Testis (tissue), 2 donors: ENCODE measurements at regions not wholly inside any gene's neighbourhood (a gene's known extent, or its start where the extent isn't known, plus 50 kb on each side); places are given as distances from the start of the nearest gene placed in this dataset.

Experiments
- DNase-seq: peaks from one replicate; pipeline ENCODE4 v3.0.0-alpha.2; 2019
- H3K27ac ChIP-seq, 2 donors: fragments of 200-600 bp; sonication (generic); one replicate each; pipeline ENCODE4 v1.5.1; 2019
- H3K27me3 ChIP-seq: fragments of 200-600 bp; sonication (generic); one replicate; pipeline ENCODE4 v1.5.1; 2019
- H3K36me3 ChIP-seq: fragments of 200-600 bp; sonication (generic); one replicate; pipeline ENCODE4 v1.5.1; 2017; ENCODE audit warnings: low read depth; ENCODE audit errors: missing control alignments
- H3K4me1 ChIP-seq: fragments of 200-600 bp; sonication (generic); one replicate; pipeline ENCODE4 v1.5.1; 2019
- H3K4me3 ChIP-seq, 2 donors: fragments of 200-600 bp; sonication (generic); one replicate each; pipeline ENCODE4 v1.5.1; 2017 to 2019
- H3K9me3 ChIP-seq: fragments of 200-600 bp; sonication (generic); one replicate; pipeline ENCODE4 v1.5.1; 2017
- POLR2A ChIP-seq: fragments of 450-650 bp; IDR thresholded peaks from one replicate; pipeline ENCODE4 v1.6.1; 2017; ENCODE audit warnings: antibody characterized with exemption, mild to moderate bottlenecking, moderate library complexity
- WGBS, 2 donors: methylation state at CpG; one replicate each; pipeline ENCODE4 v1.1.5; 2018; 5-methylcytosine and 5-hydroxymethylcytosine counted together
- intact Hi-C: fragments of 100-400 bp; cut with DNase I; formaldehyde crosslinking; loops from one replicate; pipeline ENCODE4 v1.15.1; 2023; ENCODE audit warnings: low total_unique reads
- TF ChIP-seq, protein P1 (sequence below), 3 experiments: fragments of 450-650 bp in 2 of 3; fragments of 200-600 bp in 1 of 3; sonication (generic) in 1 of 3; IDR thresholded peaks; one replicate each; pipeline ENCODE4 v1.5.1; 2016 to 2019; ENCODE audit warnings: antibody characterized with exemption in 3 of 3, mild to moderate bottlenecking in 2 of 3, moderate library complexity in 1 of 3

GRCh38 chr7:156019308-156019707 is 207.0 kb upstream of the SHH start:
- intact Hi-C loops, result no loop called here
- Histone ChIP-seq H3K9me3 (no peaks in the 10 kb centered on the region), H3K4me1 (no peaks in the 10 kb centered on the region), H3K27me3 (no peaks in the 10 kb centered on the region), H3K36me3 (no peaks in the 10 kb centered on the region), H3K27ac (no peak overlapping the region), H3K4me3 (no peak overlapping the region)
- DNase-seq, result no peak
- 93 to 94% methylated on average over 7 of the region's 7 CpGs for WGBS, 2 donors
- TF ChIP-seq, protein P1, sequence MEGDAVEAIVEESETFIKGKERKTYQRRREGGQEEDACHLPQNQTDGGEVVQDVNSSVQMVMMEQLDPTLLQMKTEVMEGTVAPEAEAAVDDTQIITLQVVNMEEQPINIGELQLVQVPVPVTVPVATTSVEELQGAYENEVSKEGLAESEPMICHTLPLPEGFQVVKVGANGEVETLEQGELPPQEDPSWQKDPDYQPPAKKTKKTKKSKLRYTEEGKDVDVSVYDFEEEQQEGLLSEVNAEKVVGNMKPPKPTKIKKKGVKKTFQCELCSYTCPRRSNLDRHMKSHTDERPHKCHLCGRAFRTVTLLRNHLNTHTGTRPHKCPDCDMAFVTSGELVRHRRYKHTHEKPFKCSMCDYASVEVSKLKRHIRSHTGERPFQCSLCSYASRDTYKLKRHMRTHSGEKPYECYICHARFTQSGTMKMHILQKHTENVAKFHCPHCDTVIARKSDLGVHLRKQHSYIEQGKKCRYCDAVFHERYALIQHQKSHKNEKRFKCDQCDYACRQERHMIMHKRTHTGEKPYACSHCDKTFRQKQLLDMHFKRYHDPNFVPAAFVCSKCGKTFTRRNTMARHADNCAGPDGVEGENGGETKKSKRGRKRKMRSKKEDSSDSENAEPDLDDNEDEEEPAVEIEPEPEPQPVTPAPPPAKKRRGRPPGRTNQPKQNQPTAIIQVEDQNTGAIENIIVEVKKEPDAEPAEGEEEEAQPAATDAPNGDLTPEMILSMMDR (IDR thresholded peaks at IDR 0.05), result no peak
- TF ChIP-seq POLR2A, result no peak

- no peaks in the 10 kb centered on the region for H3K4me1 ChIP-seq
- H3K4me3 ChIP-seq, result no peak overlapping the region
- intact Hi-C loops, result no loop called here
- no peaks in the 10 kb centered on the region for H3K27me3 ChIP-seq
- 85 to 90% methylated on average over 24 to 25 of the region's 25 CpGs for WGBS, 2 donors
- H3K36me3 ChIP-seq, result no peaks in the 10 kb centered on the region
- H3K27ac ChIP-seq, result no peak overlapping the region
- TF ChIP-seq, protein P1 (IDR thresholded peaks at IDR 0.05), result no peak
- no peak for TF ChIP-seq POLR2A
- DNase-seq, result peak; percentile 15
- H3K9me3 ChIP-seq, result no peaks in the 10 kb centered on the region
Measured at GRCh38 chr7:156017916-156018700, 205.8 kb upstream of the SHH start.

DNA sequence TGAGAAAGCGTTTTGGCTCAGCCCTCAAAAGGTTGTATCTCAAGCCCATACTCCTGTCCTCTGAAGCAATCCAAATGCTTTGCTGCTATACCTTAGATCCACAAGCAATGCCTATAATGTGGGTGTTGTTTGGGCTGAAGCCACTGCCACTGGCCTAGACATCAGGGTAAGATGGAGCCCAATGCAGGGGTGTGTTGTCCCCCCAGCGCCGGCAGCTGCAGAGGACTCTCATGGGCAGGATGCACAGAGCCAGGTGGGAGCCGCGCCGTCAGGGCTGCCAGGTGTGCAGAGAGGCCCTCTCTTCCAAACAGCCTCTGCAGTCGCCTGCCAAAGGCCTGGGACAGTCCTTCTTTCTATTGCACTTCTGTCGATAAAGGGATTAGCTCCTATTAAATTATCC is 205.2 kb upstream of the SHH start:
- DNase-seq, result peak; percentile 4
- WGBS, 2 donors, result 90% methylated on average over 8 of the region's 8 CpGs
- Histone ChIP-seq H3K4me1 (no peaks in the 10 kb centered on the region), H3K4me3 (no peak overlapping the region), H3K27ac (no peak overlapping the region), H3K27me3 (no peaks in the 10 kb centered on the region), H3K9me3 (no peaks in the 10 kb centered on the region), H3K36me3 (no peaks in the 10 kb centered on the region)
- intact Hi-C loops, result no loop called here
- no peak for TF ChIP-seq POLR2A
- TF ChIP-seq, protein P1 (IDR thresholded peaks at IDR 0.05), result no peak

DNA sequence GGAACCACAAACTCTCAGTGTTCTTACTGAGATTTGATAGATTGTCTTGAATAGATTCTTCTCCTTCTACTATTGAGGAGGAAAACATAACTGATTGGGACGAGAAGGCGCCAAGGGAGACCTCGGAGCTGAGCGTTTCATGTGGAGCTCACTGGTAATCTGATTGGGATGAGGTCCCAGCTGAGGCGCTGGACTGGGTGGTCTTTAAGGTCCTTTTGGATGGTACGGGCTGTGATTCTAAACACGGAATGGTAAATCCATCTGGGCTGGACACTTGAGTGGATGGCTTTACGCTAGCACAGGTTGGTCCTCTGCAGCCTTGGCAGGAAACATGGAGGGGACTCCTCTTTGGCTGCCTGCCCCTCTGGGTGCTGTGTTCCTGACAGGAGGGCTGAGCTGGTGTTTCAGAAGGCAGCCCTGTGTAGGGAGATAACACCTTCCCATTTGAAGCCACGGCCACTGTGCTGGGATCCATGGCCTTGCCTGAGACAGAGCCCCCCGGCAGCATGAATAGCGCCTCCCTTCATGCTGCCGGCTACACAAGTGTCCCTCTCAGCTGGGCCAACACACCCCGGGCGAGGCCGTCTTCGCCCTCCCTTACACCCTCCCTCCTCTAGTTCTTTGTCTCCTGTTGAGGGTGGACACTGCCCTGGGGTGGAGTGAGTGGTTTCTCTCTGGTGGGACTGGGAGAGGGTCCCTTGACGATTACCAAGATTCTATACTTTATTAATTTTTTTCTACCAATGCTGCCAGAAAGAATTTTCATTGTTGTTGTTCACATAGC is 203.2 kb upstream of the SHH start:
- H3K4me1 ChIP-seq, result no peaks in the 10 kb centered on the region
- no peak overlapping the region for H3K27ac ChIP-seq
- no peak overlapping the region for H3K4me3 ChIP-seq
- H3K9me3 ChIP-seq, result no peaks in the 10 kb centered on the region
- 91% methylated on average over 16 to 17 of the region's 17 CpGs for WGBS, 2 donors
- no peak for DNase-seq
- no peaks in the 10 kb centered on the region for H3K27me3 ChIP-seq
- TF ChIP-seq, protein P1 (IDR thresholded peaks at IDR 0.05), result no peak
- TF ChIP-seq POLR2A, result no peak
- H3K36me3 ChIP-seq, result no peaks in the 10 kb centered on the region
- intact Hi-C loops, result no loop called here
